H1 (cell line): ENCODE measurements at regions not wholly inside any gene's neighbourhood (a gene's known extent, or its start where the extent isn't known, plus 50 kb on each side); places are given as distances from the start of the nearest gene placed in this dataset.

Experiments used
- TBP ChIP-seq: IDR thresholded peaks from 2 replicates; pipeline ENCODE4 v1.6.1; 2011; ENCODE audit warnings: low read depth, low read length, improper control_type of control experiment

GRCh38 chr6:156383059-156383458, 394.1 kb upstream of the ARID1B start (continued):
- no peak for TF ChIP-seq TBP
